ENCODE measurements at regions not wholly inside any gene's neighbourhood (a gene's known extent, or its start where the extent isn't known, plus 50 kb on each side); places are given as distances from the start of the nearest gene placed in this dataset.

- TF ChIP-seq, protein P1, sequence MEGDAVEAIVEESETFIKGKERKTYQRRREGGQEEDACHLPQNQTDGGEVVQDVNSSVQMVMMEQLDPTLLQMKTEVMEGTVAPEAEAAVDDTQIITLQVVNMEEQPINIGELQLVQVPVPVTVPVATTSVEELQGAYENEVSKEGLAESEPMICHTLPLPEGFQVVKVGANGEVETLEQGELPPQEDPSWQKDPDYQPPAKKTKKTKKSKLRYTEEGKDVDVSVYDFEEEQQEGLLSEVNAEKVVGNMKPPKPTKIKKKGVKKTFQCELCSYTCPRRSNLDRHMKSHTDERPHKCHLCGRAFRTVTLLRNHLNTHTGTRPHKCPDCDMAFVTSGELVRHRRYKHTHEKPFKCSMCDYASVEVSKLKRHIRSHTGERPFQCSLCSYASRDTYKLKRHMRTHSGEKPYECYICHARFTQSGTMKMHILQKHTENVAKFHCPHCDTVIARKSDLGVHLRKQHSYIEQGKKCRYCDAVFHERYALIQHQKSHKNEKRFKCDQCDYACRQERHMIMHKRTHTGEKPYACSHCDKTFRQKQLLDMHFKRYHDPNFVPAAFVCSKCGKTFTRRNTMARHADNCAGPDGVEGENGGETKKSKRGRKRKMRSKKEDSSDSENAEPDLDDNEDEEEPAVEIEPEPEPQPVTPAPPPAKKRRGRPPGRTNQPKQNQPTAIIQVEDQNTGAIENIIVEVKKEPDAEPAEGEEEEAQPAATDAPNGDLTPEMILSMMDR (IDR thresholded peaks at IDR 0.05) = no peak
- no peak for TF ChIP-seq CBFB (CRISPR knock-in tag; IDR thresholded peaks at IDR 0.05; ENCODE audit: low read depth)
- TF ChIP-seq, protein P2, sequence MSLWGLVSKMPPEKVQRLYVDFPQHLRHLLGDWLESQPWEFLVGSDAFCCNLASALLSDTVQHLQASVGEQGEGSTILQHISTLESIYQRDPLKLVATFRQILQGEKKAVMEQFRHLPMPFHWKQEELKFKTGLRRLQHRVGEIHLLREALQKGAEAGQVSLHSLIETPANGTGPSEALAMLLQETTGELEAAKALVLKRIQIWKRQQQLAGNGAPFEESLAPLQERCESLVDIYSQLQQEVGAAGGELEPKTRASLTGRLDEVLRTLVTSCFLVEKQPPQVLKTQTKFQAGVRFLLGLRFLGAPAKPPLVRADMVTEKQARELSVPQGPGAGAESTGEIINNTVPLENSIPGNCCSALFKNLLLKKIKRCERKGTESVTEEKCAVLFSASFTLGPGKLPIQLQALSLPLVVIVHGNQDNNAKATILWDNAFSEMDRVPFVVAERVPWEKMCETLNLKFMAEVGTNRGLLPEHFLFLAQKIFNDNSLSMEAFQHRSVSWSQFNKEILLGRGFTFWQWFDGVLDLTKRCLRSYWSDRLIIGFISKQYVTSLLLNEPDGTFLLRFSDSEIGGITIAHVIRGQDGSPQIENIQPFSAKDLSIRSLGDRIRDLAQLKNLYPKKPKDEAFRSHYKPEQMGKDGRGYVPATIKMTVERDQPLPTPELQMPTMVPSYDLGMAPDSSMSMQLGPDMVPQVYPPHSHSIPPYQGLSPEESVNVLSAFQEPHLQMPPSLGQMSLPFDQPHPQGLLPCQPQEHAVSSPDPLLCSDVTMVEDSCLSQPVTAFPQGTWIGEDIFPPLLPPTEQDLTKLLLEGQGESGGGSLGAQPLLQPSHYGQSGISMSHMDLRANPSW (CRISPR knock-in tag; conservative IDR thresholded peaks at IDR 0.05; ENCODE audit: low read depth) = no peak
These were observed 563.1 kb upstream of the INTU start for GRCh38 chr4:127069675-127070074.
